ENCODE measurements at regions not wholly inside any gene's neighbourhood (a gene's known extent, or its start where the extent isn't known, plus 50 kb on each side); places are given as distances from the start of the nearest gene placed in this dataset.

- Mint-ChIP-seq H3K4me1 (ENCODE audit: low read depth) (no peaks in the 10 kb centered on the region), H3K4me3 (ENCODE audit: low read depth) (no peak overlapping the region), H3K27ac (no peak overlapping the region), H3K27me3 (no peaks in the 10 kb centered on the region), H3K36me3 (ENCODE audit: insufficient read depth) (peaks cover 21% of the 10 kb centered on the region), H3K9me3 (ENCODE audit: low read depth) (peaks cover 4% of the 10 kb centered on the region)
- no peak for DNase-seq (ENCODE audit: low spot score, unreplicated experiment)
- TF ChIP-seq, protein P1, sequence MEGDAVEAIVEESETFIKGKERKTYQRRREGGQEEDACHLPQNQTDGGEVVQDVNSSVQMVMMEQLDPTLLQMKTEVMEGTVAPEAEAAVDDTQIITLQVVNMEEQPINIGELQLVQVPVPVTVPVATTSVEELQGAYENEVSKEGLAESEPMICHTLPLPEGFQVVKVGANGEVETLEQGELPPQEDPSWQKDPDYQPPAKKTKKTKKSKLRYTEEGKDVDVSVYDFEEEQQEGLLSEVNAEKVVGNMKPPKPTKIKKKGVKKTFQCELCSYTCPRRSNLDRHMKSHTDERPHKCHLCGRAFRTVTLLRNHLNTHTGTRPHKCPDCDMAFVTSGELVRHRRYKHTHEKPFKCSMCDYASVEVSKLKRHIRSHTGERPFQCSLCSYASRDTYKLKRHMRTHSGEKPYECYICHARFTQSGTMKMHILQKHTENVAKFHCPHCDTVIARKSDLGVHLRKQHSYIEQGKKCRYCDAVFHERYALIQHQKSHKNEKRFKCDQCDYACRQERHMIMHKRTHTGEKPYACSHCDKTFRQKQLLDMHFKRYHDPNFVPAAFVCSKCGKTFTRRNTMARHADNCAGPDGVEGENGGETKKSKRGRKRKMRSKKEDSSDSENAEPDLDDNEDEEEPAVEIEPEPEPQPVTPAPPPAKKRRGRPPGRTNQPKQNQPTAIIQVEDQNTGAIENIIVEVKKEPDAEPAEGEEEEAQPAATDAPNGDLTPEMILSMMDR (IDR thresholded peaks at IDR 0.05; ENCODE audit: unreplicated experiment) = no peak
Observed at GRCh38 chr6:154945271-154945890, 49.7 kb upstream of the TIAM2 start.
